Endothelial cell (in vitro differentiated cells): ENCODE measurements at regions not wholly inside any gene's neighbourhood (a gene's known extent, or its start where the extent isn't known, plus 50 kb on each side); places are given as distances from the start of the nearest gene placed in this dataset.

ENCODE experiments used
- DNase-seq: peaks from one replicate; pipeline ENCODE4 v3.0.0; 2021; ENCODE audit warnings: low spot score
- H3K27ac Mint-ChIP-seq: one replicate; pipeline ENCODE4 v1.8.0; 2021; ENCODE audit warnings: mixed read lengths, inconsistent platforms; ENCODE audit not compliant: unreplicated experiment
- H3K27me3 Mint-ChIP-seq: one replicate; pipeline ENCODE4 v1.8.0; 2021; ENCODE audit warnings: mild to moderate bottlenecking, moderate library complexity, mixed read lengths, inconsistent platforms; ENCODE audit not compliant: unreplicated experiment
- H3K36me3 Mint-ChIP-seq: one replicate; pipeline ENCODE4 v1.8.0; 2021; ENCODE audit warnings: mild to moderate bottlenecking, low read depth, mixed read lengths, inconsistent platforms; ENCODE audit not compliant: unreplicated experiment
- H3K4me1 Mint-ChIP-seq: one replicate; pipeline ENCODE4 v1.8.0; 2021; ENCODE audit warnings: mild to moderate bottlenecking, mixed read lengths, inconsistent platforms; ENCODE audit not compliant: unreplicated experiment
- H3K4me3 Mint-ChIP-seq: one replicate; pipeline ENCODE4 v1.8.0; 2021; ENCODE audit warnings: mild to moderate bottlenecking, mixed read lengths, inconsistent platforms; ENCODE audit not compliant: unreplicated experiment
- H3K9me3 Mint-ChIP-seq: one replicate; pipeline ENCODE4 v1.8.0; 2021; ENCODE audit warnings: mixed read lengths, inconsistent platforms; ENCODE audit not compliant: unreplicated experiment
- TF ChIP-seq, protein P1 (sequence below): fragments of 200-600 bp; sonication (generic); IDR thresholded peaks from one replicate; pipeline ENCODE4 v1.5.0; 2021; ENCODE audit warnings: antibody characterized with exemption; ENCODE audit not compliant: unreplicated experiment

- H3K4me3 Mint-ChIP-seq, result no peak overlapping the region
- peaks cover 5% of the 10 kb centered on the region for H3K4me1 Mint-ChIP-seq
- H3K36me3 Mint-ChIP-seq, result no peaks in the 10 kb centered on the region
- no peak overlapping the region for H3K27ac Mint-ChIP-seq
- H3K9me3 Mint-ChIP-seq, result no peaks in the 10 kb centered on the region
- no peak for DNase-seq
- TF ChIP-seq, protein P1, sequence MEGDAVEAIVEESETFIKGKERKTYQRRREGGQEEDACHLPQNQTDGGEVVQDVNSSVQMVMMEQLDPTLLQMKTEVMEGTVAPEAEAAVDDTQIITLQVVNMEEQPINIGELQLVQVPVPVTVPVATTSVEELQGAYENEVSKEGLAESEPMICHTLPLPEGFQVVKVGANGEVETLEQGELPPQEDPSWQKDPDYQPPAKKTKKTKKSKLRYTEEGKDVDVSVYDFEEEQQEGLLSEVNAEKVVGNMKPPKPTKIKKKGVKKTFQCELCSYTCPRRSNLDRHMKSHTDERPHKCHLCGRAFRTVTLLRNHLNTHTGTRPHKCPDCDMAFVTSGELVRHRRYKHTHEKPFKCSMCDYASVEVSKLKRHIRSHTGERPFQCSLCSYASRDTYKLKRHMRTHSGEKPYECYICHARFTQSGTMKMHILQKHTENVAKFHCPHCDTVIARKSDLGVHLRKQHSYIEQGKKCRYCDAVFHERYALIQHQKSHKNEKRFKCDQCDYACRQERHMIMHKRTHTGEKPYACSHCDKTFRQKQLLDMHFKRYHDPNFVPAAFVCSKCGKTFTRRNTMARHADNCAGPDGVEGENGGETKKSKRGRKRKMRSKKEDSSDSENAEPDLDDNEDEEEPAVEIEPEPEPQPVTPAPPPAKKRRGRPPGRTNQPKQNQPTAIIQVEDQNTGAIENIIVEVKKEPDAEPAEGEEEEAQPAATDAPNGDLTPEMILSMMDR, result no peak
- H3K27me3 Mint-ChIP-seq, result no peaks in the 10 kb centered on the region
These were observed 116.1 kb upstream of the NAMPT start for GRCh38 chr7:106400923-106401322.

- H3K36me3 Mint-ChIP-seq, result no peaks in the 10 kb centered on the region
These were observed 114.0 kb upstream of the NAMPT start for GRCh38 chr7:106398786-106399185.

GRCh38 chr7:106397994-106398393, 113.2 kb upstream of the NAMPT start:
- H3K4me3 Mint-ChIP-seq, result no peak overlapping the region
- TF ChIP-seq, protein P1, result no peak
- no peaks in the 10 kb centered on the region for H3K27me3 Mint-ChIP-seq
- H3K27ac Mint-ChIP-seq, result no peak overlapping the region
- no peaks in the 10 kb centered on the region for H3K9me3 Mint-ChIP-seq
- no peak for DNase-seq
- H3K36me3 Mint-ChIP-seq, result no peaks in the 10 kb centered on the region
- peaks cover 9% of the 10 kb centered on the region for H3K4me1 Mint-ChIP-seq

More at GRCh38 chr7:106398786-106399185, 114.0 kb upstream of the NAMPT start:
- no peaks in the 10 kb centered on the region for H3K9me3 Mint-ChIP-seq
- H3K4me3 Mint-ChIP-seq, result no peak overlapping the region
- DNase-seq, result no peak
- H3K27me3 Mint-ChIP-seq, result no peaks in the 10 kb centered on the region
- TF ChIP-seq, protein P1, result no peak
- H3K27ac Mint-ChIP-seq, result no peak overlapping the region
- H3K4me1 Mint-ChIP-seq, result peaks cover 9% of the 10 kb centered on the region

DNA sequence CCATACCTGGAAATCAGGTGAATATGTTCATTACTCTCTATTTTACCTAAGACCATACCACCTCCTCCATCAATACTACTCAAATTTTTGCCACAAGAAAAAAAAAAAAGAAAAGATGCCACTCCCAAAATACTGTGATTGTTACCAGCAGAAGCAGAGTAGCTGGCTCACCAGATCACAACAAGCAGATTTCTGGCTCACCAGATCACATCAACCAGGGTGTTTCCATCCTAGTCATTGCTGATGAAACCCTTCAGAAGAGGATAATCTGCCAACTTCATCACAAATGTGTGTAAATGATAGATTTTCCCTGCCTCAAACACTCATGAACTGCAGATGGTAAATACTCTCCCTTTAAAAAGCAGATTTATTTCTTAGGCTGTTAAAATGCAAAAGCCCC, 109.7 kb upstream of the NAMPT start:
- no peak for DNase-seq
- H3K36me3 Mint-ChIP-seq, result no peaks in the 10 kb centered on the region
- H3K27ac Mint-ChIP-seq, result no peak overlapping the region
- TF ChIP-seq, protein P1, result no peak
- no peaks in the 10 kb centered on the region for H3K9me3 Mint-ChIP-seq
- H3K4me3 Mint-ChIP-seq, result no peak overlapping the region
- peaks cover 4% of the 10 kb centered on the region for H3K4me1 Mint-ChIP-seq
- H3K27me3 Mint-ChIP-seq, result no peaks in the 10 kb centered on the region

DNA sequence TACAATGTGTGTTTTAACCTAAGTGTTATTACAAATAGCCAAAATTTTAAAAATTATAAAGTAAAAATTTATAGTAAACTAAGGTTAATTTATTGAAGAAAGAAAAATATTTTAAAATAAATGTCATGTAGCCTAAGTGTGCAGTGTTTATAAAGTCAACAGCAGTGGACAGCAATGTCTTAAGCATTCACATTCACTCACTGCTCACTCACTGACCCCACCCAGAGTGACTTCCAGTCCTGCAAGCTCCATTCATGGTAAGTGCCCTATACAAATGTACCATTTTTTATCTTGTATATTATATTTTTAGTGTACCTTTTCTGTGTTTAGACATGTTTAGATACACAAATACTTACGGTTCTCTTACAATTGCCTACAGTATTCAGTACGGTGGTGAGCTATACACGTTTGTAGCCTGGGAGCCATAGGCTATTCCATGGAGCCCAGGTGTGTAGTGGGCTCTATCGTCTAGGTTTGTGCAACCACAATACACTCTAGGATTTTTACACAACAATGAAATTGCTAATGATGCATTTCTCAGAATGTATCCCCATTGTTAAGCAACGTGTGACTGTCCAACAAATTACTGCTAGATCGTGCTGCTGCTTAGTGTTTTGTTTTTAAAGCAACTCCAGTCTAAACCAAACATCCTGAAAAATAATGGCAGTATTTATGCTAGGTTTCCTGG, 108.9 kb upstream of the NAMPT start:
- H3K4me3 Mint-ChIP-seq, result no peak overlapping the region
- TF ChIP-seq, protein P1, result no peak
- DNase-seq, result no peak
- no peak overlapping the region for H3K27ac Mint-ChIP-seq
- no peaks in the 10 kb centered on the region for H3K27me3 Mint-ChIP-seq
- no peaks in the 10 kb centered on the region for H3K36me3 Mint-ChIP-seq
- no peaks in the 10 kb centered on the region for H3K9me3 Mint-ChIP-seq
- H3K4me1 Mint-ChIP-seq, result peaks cover 4% of the 10 kb centered on the region
